ENCODE measurements at regions not wholly inside any gene's neighbourhood (a gene's known extent, or its start where the extent isn't known, plus 50 kb on each side); places are given as distances from the start of the nearest gene placed in this dataset.

GRCh38 chr6:94478133-94479005, 1059.0 kb upstream of the EPHA7 start:
- no peak for TF ChIP-seq EP300 (IDR thresholded peaks at IDR 0.05; ENCODE audit: borderline replicate concordance)
- no peak for TF ChIP-seq EGR1 (IDR thresholded peaks at IDR 0.05)
- TF ChIP-seq FOXM1 (IDR thresholded peaks at IDR 0.05; ENCODE audit: borderline replicate concordance, low read depth), result no peak
- TF ChIP-seq, protein P1, sequence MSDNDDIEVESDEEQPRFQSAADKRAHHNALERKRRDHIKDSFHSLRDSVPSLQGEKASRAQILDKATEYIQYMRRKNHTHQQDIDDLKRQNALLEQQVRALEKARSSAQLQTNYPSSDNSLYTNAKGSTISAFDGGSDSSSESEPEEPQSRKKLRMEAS (IDR thresholded peaks at IDR 0.05), result no peak
- no peak for TF ChIP-seq YY1 (IDR thresholded peaks at IDR 0.05; ENCODE audit: low read depth)
- TF ChIP-seq TCF12 (IDR thresholded peaks at IDR 0.05; ENCODE audit: low read depth), result no peak
- no peak for TF ChIP-seq CREB1 (IDR thresholded peaks at IDR 0.05; ENCODE audit: low read depth)
- TF ChIP-seq TAF1 (IDR thresholded peaks at IDR 0.05; ENCODE audit: low read depth), result no peak
